ENCODE measurements at regions not wholly inside any gene's neighbourhood (a gene's known extent, or its start where the extent isn't known, plus 50 kb on each side); places are given as distances from the start of the nearest gene placed in this dataset.

DNA sequence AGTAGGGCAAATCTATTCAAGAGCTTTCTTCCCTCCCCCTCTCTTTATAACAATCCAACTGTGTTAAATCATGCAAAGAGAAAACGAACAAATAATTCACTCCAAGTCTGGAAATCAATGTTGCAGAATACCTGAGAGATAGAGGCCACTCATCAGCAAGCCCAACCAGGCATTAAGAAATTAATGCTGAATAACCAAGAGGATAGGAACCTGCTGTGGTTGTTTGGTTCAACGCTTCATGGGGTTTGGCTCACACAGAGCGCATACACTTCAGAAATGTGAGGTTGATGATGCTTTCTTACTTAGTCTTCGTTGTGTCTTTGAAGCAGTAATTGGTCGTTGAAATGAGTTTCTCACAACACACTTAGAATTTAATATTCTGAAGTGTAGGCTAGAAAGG is 1540.0 kb upstream of the PABPC4L start:
- DNase-seq: no peak

DNA sequence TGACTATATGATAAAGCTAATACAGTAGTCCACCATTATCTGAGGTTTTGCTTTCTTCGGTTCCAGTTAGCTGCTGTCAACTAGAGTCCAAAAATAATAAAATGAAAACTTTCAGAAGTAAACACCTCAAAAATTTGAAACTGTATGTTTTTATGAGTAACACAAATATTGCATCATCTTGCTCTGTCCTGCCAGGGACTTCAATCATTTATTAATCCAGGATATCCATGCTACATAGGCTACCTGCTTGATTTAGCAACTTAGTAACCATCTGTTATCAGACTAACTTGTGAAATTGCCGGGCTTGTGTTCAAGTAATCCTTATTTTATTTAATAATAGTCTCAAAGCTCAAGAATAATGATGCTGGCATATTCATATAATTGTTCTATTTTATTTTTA is 1537.8 kb upstream of the PABPC4L start:
- no peak for DNase-seq

DNA sequence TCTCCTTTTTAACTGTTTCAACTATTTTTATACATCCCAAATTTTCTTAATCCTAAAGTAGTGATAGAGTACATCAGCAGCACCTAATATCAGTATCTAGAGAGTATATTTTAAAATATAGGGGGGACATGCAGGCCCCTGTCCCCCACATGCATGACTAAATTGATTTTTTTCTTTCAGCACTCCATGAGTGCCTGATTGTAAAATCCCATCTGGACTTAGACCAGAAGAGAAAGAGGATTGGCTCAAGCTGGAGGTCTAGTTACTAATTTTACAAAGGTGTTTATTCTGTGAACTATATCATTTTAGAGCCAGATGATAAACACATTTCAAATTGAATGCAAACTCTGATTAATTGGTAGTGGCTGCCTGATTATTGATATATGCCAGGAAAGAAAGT is 1533.9 kb upstream of the PABPC4L start:
- no peak for DNase-seq

DNA sequence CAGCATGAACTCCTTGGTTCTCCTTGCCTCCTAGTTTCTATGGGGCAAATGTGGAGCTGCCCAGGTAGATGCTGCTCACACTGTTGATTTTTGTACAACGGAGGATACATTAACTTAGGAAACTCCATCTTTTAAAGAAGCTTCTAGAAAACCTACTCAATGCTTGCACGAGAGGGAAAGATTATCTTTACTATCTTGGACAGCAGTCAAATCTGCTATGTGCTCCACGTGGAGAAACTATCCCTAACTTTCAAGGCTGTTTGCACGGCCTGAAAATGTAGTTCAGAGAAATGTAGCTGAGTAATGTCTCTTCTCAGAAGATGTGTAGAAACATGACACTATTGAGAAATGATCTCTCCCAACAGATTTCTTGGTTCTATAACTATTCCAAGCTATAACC is 1530.9 kb upstream of the PABPC4L start:
- DNase-seq: no peak

DNA sequence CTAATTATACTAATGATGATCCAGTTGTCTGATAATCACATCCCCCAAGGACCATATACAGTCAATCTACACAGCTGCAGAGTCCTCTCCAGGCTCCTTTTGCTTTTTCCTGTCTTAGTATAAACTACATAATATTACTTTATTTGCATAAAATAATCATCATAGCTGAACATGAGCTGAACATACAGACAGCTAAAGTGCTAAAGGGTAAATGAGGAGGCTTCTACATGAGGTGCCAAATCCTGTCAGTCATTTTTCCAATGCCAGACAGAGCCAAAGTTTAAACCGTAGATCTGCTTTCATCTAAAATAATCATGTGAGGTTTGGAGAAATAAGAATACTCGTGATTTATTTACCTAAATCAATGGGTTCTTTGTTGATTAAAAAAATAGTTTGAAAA is 1530.1 kb upstream of the PABPC4L start:
- DNase-seq: no peak

DNA sequence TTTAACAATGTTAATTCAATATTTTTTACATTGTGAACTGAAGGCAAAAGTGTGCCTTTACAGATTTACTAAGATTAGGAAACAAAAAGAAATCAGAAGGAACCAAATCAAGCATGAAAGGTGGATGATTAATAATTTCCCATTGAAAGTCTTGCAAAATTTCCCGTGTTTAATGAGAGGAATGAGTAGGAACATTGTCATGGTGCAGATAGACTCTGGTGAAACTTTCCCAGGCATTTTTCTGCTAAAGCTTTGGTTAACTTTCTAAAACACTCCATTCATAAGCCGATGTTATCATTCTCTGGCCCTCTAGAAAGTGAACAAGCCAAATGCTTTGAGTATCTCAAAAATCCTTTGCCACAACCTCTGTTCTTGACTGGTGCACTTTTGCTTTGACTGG is 1522.8 kb upstream of the PABPC4L start:
- no peak for DNase-seq

DNA sequence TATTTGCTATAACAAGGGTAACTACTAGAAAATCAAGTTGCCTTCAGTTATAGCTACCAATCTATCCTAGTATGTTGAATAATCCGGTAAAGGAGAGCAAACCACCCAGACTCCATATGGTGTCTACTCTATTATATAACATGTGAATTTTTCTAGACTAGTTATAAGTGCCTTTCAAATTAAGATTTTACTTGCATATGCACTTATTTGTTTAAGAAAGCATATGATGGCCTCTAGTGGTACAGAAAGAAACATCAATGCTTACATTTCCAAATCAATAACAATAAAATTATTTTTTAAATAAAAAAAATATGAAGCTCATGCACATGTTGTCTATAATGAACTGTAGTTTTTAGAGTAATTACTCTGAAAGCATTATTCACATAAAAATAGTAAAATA is 1516.4 kb upstream of the PABPC4L start:
- no peak for DNase-seq

DNA sequence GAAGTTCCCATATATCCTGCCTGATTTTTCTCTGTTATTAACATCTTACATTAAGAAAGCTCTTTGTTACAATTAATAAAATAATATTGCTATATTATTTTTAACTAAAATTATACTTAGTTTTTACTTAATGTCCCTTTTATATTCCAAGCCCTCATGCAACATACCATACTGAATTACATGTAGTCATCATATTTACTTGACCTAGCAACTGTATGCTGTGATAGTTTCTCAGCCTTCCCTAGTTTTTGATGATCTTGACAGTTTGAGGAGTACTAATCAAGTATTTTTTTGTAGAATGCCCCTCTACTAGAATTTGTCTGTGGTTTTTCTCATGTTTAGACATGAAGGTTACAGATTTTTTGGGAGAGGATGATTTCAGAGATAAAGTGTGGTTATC is 1503.8 kb upstream of the PABPC4L start:
- no peak for DNase-seq

DNA sequence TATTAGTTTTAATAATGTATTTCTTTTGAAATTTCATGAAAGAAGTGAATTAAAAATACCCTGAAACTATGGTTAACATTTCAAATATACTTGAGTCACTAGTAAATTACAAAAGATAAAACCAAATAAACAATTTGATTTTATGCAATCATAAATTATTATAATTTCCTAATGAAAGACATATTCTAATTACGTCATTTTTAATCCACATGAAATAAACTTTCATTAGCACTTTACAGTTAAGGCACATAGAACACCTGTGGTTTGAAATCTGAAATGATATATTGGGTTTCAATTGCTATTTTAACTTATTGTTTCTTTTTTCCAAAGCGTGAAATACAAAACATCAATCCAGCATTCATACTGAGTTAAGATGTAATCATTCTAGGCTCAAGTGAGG is 1492.5 kb upstream of the PABPC4L start:
- no peak for DNase-seq

DNA sequence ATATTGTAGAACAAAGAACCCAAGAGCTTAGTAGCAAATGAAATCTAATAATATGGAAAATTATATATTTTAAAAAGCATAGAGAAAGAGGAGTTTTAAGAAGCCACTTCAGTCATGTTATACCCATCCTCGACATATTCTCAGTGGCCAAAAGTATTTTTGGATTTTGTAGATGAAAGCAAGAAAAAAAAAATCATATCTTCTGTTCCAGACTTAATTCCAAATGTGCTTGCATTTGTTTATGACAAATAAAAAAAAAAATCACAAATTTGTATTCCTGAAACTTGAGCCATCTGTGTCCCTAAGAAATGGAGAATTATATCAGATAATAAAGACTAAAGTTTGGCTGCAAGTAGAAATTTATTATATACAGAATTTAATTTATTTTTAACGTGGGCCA is 1482.4 kb upstream of the PABPC4L start:
- no peak for DNase-seq

DNA sequence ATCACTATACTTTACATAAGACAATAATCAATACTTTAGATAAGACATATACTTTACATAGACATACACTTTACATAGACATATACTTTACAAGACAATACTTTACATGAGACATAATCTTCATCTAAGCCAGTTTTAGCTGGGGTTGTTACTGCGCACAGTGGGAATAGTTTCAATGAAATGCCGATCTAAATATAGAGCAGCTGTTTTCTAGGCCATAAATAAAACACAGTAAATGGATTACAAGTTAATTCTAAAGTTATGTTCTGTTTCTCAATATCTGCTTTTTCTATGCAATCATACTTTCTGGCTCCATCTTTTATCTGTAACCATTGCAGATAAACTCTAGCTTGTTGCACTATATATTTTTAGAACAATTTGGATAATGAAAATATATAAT is 1470.6 kb upstream of the PABPC4L start:
- no peak for DNase-seq

DNA sequence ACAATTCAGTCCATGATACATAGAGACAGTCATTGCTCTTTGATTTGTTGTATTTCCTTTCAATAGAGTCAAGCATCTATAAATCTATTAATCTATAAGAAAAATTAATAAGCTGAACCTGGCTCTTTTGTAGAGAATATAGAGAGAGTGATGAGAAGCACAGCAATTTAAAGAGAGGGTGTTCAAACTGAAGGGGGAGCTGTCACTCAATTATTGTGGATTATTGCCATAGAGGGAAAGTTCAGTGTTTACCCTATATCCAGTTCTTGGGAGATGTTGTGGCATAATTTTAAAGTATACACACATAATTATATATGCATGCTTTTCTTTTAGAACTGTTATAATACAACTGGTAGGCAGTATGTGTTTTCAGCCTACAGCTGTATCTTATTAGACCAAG is 1469.0 kb upstream of the PABPC4L start:
- no peak for DNase-seq
